ENCODE measurements at regions not wholly inside any gene's neighbourhood (a gene's known extent, or its start where the extent isn't known, plus 50 kb on each side); places are given as distances from the start of the nearest gene placed in this dataset.
"Not testable (repeated sequence)": the region's sequence is repeated elsewhere in the genome, so short reads cannot be mapped to it uniquely, and the experiment has no call there.

DNA sequence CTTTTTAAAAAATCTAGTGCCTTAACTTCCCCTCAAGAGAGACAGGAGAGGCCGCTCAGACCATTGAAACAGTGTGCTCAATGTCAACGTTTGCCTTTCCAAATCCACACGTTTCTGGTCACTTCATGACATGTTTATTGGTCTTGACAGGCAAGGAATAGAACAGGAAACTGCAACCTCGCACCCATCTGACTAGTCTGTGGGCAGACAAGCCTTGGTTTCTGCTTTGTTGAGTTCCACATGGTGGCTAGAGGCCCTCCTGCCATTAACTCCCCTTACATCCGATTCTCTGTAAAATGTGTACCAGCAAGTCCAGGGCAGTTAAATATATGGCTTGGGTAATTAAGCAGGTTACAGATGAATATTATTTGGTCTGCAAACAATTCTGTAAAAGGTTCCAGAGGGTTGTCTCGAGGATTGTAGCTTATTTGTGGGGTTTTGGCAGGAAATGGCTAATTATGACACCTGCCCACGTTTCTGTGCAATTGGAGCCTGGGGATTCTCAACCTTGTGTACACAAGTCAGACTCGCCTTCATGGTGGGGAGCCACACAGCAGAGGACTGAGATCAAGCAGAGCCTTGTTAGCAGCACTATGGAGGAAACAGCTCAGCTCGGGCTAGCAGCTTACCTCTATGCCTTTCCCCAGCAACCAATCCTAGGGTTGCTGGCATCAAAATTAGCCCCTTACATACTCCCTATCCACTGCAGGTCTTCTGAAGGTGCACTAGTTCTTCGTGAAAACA lies 317.5 kb upstream of the IGF1R start:
- DNase-seq, result no peak

DNA sequence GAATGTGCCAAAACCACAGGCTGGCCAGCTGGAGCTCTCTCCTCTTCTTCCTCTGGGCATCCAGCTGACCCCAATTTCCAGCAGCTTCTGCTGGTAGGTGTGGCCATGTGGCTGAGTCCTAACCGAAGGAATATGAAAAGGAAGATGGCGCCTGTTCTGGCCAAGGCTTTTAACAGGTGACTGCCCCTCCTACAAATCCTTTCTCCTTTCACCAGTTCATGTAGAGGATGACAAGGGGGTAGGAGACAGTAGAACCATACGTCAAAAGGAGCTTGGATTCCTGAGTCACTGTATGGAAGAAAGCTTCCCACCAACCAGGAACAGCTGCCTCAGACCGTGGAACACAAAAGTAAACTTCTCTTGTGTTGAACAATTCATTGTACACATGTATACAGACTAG lies 316.7 kb upstream of the IGF1R start:
- DNase-seq, result no peak

DNA sequence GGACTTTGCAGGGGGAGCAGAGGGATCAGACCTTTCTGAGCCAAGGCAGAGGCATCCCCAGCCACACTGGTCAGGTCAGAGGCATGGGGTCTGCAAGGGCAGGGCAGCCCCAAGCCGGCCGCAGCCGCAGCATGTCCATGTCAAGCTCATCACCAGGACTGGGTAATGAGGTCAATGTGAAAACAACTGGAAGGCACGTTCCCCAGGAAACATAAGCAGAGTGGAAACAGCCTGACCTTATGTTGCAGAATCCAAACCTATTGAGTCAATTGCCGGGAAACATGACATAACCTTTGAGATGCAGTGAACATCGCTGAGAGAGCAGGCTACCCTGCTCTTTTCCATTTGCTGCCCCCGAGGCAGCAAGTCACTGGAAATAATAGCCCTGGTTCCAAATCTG lies 315.1 kb upstream of the IGF1R start:
- no peak for DNase-seq

DNA sequence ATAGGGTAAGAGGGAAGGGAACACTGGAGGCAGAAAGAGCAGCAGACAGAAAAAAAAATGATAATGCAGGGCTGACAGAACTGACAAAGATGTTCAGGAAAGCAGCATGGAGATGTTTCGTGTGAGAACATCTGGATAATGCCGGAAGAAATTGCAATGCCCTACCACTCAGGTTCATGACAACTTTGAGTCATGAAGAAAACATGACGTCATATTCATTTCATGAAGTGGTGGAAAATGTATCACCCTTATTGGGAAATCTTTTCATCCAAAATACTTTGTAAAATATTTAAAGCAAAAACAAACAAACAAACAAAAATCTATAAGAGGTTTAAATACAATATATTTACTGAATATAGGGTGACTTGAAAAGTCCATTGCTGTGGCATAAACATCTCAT lies 305.4 kb upstream of the IGF1R start:
- DNase-seq, result no peak

DNA sequence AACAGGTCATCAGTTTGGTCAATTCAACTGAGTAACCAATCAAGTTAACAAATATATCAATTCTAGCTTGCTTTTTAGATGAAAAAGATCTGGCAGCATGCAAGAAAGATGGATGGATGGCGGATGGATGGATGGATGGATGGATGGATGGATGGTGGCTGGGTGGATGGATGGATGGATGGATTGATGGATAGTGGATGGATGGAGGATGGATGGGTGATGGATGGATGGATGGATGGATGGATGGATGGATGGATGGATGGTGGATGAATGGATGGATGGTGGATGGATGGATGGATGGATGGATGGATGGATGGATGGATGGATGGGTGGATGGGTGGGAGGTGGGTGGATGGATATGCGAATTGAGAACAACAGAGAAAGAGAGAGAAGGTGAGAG lies 303.7 kb upstream of the IGF1R start:
- DNase-seq, result no peak

DNA sequence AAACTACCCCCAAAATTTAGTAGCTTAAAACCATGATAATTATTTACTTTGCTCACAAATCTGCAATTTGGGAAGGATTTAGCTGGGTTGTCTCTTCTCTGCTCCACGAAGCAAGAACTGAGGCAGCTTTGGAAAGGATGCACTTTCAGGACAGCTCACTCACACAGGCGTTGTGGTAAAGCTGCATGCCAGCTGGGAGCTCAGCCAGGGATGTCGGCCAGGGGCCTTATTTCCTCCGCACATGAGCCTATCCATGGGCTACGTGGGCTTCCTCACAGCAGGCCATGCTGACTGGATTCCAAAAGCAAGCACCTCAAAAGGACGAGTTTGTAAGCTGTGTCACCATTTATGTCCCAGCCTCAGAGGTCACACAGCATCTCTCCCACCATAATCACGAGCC lies 301.3 kb upstream of the IGF1R start:
- DNase-seq, result no peak

DNA sequence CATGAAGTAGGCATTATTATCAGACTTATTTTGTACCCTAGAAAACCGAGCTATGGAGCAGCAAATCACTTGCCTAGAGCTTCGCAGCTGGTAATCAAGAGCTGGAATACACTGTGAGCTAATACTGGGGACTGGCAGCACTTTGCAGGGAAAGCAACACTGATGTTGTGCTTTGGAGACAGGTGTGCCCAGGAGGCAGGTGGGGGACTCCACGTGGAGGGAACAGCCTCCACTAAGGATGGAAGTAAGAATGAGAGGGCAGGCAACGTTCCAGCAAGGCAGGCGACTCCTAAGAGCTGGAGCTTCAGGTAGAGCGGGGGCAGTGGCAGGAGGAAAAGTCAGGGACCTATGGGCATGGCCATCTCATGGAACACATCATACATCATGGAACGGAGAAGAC lies 300.5 kb upstream of the IGF1R start:
- DNase-seq, result no peak

DNA sequence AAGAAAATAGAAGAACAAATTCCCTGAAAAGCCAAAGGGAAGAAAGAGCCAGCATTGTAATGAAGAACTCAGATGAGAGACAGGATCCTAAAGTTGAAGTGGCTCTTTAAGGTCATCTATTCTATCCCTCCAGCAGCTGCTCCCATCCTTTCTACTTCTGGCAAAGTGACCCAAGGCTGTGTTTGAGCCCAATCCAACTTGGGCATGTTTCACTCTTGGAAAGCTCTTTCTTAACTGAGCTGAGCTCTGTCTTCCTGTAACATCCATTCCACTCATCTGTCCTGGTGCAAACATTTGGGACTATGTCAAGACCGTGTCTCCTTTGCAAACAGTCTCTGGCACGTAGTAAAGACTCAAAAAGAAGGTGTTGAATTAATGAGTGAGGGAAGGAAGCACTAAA lies 298.1 kb upstream of the IGF1R start:
- no peak for DNase-seq

DNA sequence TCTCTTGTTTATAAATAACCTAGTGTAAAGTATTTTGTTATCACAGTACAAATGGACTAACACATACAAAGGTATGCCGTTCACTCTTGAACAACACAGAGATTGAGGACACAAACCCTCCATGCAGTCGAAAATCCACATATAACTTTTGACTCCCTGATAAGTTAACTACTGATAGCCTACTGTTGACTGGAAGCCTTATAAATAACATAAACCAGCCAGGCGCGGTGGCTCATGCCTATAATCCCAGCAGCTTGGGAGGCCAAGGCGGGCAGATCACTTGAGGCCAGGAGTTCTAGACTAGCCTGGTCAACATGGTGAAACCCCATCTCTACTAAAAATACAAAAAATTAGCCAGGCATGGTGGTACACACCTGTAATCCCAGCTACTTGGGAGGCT lies 290.1 kb upstream of the IGF1R start:
- not testable (repeated sequence) for DNase-seq

DNA sequence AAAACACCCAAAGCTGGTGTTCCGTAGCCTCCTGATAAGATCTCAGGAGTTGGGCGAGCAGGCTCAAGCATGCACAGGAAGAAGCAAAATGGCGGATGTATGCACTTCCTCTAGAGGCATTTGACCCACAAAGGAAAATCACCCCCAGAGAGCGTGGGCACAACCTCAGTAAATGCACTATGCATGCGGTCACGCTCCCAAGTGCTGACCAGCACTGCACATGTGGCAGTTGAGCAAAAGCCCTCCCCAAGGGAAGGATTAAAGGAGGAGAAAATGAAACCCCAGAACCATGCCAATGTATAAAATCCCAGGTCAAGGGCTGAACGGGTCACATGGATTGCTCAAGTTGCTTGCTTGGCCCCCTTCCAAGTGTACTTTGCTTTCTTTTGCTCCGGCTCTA lies 289.4 kb upstream of the IGF1R start:
- no peak for DNase-seq

DNA sequence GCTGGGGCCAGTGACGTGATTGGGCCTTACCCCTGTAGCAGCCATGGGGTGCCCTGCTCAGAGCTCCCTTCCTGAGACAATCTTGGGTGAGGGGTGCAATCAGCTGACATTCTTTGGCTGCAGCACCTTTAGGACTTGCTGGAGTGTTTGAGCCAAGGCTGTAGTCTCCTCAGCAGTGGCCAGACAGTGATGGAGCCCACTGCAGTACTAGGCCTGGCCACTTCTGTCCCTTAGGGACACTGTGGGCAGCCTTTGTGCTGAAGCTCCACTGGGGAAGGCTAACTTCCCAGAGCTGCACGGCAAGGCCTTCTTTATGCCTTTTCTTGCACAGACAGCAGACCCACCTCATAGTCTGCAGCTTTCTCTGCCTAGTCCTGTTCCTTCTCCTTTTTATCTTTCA lies 284.9 kb upstream of the IGF1R start:
- no peak for DNase-seq

DNA sequence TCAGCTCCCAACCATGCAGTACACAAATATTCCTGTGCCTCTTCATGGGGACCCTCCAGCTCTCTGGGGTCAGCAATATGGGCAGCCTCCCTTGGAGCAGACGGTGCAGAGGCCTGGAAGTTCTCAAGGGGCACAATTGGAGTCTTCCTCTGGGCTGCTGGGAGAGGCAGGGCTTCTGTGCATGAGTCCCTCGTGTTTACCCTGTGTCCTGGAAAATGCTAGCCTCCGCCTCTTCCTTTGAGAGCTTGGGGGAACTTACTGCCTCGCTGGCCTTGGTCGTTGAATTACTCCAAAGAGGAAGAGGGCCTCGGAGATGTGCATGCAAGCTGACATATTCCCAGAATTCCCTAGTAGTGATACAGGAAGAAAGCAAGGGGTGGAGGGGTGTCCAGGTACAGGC lies 284.4 kb upstream of the IGF1R start:
- DNase-seq, result no peak

DNA sequence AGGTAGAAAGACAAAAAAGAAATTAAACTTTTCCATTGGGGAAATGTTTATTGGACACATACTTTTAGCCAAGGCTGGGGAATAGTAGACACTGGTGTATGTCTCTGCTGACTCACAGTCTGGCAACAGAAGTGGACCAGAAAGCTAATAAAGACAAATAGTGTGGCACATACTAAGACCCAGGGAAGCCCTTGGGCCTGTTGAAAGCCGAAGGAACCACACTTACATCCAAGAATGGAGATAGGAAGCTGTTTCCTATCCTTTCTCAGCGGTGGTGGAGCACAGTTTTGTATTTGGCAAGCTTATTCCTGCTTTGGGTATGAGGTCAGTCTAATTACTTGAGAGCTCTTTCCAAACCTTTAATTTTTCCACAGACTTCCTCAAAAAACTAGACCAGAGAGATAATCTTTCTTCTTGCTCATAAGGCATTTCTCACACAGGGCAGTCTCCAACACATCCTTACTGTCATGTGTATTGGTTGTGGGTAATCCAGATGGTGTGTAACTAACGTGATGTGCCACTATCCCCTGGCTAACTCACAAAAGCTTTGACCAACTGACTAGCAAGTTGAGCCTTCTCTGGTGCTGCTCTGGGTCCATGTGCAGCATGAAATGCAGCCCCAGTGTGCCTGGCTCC lies 279.1 kb upstream of the IGF1R start:
- no peak for DNase-seq

DNA sequence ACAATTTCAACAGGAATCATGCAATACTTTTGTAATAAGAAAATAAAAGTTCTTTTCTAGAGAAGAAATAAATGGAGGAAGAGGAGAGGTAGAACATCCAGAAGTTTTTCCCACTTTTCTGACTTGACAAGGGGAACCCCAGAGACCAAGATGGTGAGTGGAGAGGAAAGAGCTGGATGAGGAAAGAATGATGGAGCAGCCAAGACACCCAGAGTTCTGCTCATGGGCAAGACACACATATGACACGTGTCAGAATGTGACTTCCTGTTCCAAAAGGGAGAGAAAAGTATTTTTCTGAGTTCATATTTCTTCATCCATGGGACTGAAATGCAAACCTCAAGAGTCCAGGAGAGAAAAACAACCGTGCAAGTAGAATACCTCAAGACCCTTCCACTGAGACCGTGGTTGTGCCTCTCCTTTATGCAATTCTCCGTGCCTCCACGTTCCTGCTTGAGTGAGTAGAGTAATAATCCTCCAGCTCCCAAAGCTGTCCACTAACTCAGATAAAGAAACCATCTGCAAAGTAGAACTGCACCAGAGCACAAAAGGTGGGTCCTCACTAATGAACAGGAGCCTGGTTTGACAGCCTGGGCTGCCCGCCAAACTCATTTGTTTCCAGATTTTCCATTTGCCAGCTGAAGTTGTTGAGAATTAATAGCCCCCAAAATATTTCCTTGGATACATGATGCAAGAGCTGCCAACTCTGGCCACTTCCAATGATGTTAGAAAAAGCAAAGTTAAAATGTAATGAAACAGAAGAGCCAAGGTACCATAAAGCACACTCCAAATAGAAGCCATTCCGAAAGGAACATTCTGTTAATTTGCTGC lies 272.6 kb upstream of the IGF1R start:
- DNase-seq, result no peak

DNA sequence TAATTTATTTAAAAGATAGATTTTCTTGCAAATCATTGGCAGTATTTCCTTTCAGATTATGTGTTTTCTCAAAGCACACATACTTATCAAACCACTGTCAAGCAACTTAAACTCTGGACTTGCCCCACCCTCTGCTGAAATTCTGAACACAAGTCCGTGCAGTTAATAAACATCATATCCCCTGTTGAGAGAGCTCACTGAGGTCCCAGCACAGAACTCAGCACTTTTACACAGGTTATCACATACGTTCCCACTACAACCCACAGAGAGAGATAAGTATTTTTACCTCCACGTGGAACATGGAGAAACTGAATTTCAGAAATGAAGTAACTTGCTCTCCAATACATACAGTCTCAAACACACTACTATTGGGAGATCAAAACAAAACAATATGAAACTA lies 267.6 kb upstream of the IGF1R start:
- no peak for DNase-seq

DNA sequence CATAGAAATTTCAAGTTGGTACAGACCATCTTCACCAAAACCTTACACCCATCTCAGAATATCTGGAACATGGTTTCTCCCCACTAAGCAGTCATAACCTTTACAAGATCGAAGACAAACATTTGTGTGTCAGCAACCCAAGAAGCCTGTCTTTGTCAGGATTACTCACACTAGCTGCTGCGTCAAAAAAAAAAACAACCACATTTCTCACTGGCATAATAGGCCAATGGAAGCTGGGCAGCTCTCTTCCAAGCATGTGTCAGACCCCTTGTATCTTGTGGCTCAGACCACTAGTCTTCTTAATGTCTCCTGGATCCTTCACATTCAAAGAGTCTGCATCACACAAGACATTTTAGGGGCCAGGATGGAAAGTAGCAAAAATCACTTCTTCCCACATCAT lies 266.9 kb upstream of the IGF1R start:
- no peak for DNase-seq

DNA sequence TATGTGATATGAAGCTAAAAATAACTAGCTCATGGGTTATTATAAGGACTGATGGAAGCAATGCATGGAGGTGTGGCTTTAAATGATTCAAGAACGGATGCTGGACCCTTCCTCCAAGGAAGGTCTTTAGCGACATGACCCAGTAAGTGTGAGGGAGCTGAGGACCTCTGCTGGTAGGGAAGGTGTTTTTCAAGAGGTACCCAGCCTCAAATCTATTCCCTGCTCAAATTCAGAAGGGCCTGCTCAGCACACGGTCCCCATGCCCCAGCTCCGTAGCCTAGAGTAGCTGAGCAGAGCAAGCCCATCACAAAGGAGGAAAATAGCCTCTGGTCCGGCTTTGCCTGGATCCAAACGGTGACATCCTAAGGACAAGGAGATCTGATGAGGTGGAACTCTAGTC lies 266.2 kb upstream of the IGF1R start:
- DNase-seq, result no peak

DNA sequence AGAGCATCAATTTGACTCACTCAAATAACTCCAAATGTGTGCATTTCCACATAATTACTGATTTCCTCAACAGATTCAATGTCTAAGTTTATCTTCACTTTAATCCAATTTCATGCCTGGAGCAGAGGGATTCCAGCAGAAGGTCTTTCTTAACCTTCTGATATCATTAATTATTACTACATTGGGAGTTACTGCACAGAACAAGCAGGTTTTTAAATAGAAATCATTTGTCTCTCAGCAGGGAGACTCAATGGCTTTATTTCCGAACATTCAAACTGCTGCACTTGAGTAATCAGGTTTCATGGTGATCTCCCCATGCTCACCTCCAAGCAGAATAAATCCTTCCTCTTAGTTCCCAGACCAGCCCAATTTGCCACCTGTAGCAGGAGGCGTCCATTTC lies 264.8 kb upstream of the IGF1R start:
- no peak for DNase-seq

DNA sequence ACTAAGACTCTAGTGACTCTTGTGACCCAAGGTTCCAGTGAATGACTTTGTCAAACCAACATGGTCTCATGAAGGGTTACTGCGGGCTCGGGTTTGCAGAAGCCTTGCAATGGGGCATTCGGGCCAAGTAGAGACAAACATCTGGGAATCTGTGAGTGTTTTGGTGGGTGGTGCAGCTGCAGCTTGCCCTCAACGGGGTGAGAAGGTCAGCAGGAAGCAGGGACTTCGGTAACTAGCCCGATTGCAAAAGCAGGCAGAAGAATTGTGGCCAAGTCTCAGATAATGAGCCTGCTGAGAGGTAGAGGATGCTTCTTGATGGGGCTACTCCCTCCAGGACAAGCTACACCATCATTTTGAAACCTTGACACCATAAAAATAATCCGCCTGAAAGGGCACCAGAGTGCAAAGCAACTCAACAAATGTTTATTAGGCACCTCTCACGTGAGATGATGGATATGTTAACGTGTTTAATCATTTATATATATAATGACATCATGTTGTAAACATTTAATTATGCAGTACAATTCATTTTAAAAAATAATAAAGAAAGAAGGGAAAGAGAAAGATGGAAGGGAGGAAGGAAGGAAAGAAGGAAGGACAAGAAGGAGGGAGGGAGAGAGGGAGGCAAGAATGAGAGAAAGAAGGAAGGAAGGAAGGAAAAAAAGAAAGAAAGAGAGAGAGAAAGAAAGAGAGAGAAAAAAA lies 263.9 kb upstream of the IGF1R start:
- DNase-seq, result no peak

DNA sequence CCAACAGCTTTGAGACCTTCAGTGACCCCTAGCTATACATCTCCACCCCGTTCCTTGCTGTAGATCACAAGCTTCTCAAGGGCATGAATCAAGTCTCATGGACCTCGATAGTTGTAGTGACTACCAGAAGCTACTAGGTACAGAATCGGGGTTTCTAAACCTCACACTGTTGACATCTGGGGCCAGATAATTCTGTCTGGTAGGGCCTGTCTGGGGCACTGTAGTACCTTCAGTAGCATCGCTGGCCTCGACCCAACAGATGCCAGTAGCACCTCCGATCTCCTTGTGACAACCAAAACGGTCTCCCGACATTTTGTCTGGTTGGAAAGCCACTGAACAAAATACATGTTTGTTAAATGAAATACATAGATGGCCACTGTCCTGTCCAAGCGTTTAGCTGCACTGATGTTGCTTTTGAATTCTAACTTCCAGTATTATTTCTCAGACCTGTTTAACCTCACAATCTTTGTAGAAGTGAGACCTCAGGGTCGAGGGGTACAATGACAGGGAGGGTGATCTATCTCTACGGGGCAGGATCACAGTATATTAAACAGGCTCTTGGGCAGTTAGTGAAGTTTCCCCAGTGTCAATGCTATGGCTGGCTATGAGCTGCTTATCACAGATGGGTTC lies 262.5 kb upstream of the IGF1R start:
- DNase-seq, result no peak

DNA sequence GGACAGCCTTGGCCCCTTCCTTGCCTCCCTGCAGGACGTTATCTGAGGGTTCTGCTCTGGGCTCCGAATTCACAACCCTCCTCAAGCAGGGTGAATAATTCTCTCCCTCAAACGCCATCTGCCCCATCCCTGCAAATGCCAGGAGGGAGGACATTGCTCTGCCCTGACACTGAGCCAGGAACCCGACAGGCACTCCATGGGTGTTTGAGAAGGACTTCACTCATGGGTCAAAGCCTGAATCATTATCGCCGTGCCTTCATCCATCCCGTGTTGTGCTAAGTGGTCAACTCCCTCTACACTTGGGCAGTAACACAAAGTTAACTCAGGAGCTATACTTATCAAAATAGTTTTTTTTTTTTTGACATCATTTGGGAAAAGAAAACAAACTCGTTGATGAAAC lies 261.8 kb upstream of the IGF1R start:
- no peak for DNase-seq

DNA sequence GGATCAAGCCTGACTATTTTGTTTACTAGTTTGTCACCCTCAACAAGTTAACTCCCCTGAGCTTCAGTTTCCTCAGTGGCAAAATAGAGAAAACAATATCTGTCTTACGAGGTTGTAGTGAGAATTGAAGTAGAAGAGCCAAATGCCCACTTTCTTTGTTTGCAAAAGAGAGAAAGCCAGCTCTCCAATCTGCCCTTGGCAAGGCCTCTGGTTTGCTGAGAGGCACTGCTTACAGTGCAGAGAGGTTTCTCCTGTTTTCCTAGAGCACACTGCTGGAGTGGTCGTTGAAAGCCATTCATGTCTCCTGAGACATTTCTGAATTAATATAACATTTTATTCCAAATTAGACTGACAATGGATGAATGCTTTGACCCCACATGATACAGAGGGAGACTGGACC lies 260.5 kb upstream of the IGF1R start:
- DNase-seq, result no peak

DNA sequence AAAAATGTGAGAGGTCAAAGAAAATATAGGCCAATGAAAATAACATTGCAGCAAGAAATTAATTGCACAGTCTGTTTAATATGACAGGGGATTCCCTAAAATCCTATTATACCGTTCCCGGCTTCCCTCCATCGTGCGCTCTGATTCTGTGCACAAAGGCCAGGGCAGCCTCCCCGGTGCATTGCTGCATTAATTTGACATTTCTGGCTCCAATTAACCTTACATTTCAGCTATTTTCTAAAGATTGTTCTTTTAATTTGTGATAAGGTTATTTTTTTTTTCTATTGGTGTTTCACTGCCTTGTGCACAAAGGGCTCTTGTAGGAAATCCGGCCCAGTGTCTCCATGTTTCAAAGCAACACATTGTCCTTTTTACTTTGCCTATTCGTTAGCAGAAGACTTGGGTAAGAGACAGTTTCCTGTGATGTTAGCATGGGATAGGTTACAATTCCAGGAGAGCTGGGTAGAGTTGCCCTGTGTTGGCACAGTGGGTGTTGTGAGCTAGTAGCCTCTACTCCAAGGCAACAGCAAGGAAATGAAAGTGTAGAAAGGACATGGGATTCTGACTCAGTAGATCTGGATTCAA lies 257.3 kb upstream of the IGF1R start:
- DNase-seq, result no peak

Data from T-helper 2 cell (primary cell).